CD4-positive, alpha-beta T cell (primary cell): ENCODE measurements at regions not wholly inside any gene's neighbourhood (a gene's known extent, or its start where the extent isn't known, plus 50 kb on each side); places are given as distances from the start of the nearest gene placed in this dataset.

Experiments used
- ATAC-seq: fragments of 200-7000 bp; cut with Tn5 transposase; one replicate; pipeline ENCODE4 v1.10.0; 2022; ENCODE audit warnings: mild to moderate bottlenecking; ENCODE audit not compliant: poor library complexity
- CTCF ChIA-PET: fragments of 350-600 bp; sonication (Branson Sonifier 250); formaldehyde crosslinking; loops from one replicate; lab custom pipeline; 2021; ENCODE audit warnings: antibody characterized with exemption, inconsistent platforms; lab: Charles Lee
- POLR2A ChIA-PET: fragments of 350-600 bp; sonication (Branson Sonifier 250); formaldehyde crosslinking; loops from one replicate; lab custom pipeline; 2021; ENCODE audit warnings: antibody characterized with exemption, inconsistent platforms; lab: Charles Lee
- DNase-seq, 14 experiments: peaks; one replicate each; pipeline ENCODE4 v3.0.0-alpha.2; 2013 to 2020; ENCODE audit warnings: mixed read lengths in 2 of 14
- H3K27ac ChIP-seq, 2 donors: one replicate each; pipeline versions ENCODE4 v1.5.1 to v1.7.0; 2013; ENCODE audit warnings: low read length in 2 of 2, low read depth in 1 of 2, mild to moderate bottlenecking in 1 of 2
- H3K27me3 ChIP-seq, 2 experiments: 1 replicate in 1 of 2; 2 replicates in 1 of 2; pipeline versions ENCODE4 v1.6.1 to v1.7.0; 2013; ENCODE audit warnings: low read length in 2 of 2, control low read depth in 1 of 2, mild to moderate bottlenecking in 1 of 2, moderate library complexity in 1 of 2; ENCODE audit not compliant: insufficient read depth in 2 of 2, control insufficient read depth in 1 of 2
- H3K36me3 ChIP-seq: one replicate; pipeline ENCODE4 v1.6.1; 2013; ENCODE audit warnings: low read length, control low read depth; ENCODE audit not compliant: insufficient read depth
- H3K4me1 ChIP-seq: one replicate; pipeline ENCODE4 v1.6.1; 2013; ENCODE audit warnings: low read length, control low read depth; ENCODE audit not compliant: insufficient read depth
- H3K4me3 ChIP-seq: one replicate; pipeline ENCODE4 v1.5.1; 2013; ENCODE audit warnings: mild to moderate bottlenecking, low read length, moderate library complexity
- H3K9me3 ChIP-seq, 2 experiments: 1 replicate in 1 of 2; 2 replicates in 1 of 2; pipeline versions ENCODE4 v1.6.1 to v1.7.0; 2013; ENCODE audit warnings: low read length in 2 of 2, mild to moderate bottlenecking in 2 of 2, control low read depth in 1 of 2, moderate library complexity in 1 of 2; ENCODE audit not compliant: control insufficient read depth in 1 of 2, insufficient read depth in 1 of 2
- H3K27ac Mint-ChIP-seq: one replicate; pipeline ENCODE4 v1.8.0; 2020; ENCODE audit warnings: mixed read lengths
- H3K27me3 Mint-ChIP-seq: one replicate; pipeline ENCODE4 v1.8.0; 2021; ENCODE audit warnings: mixed read lengths
- H3K36me3 Mint-ChIP-seq: one replicate; pipeline ENCODE4 v1.8.0; 2021; ENCODE audit warnings: low read depth, mixed read lengths
- H3K4me1 Mint-ChIP-seq: one replicate; pipeline ENCODE4 v1.8.0; 2021; ENCODE audit warnings: low read depth, mixed read lengths
- H3K4me3 Mint-ChIP-seq: one replicate; pipeline ENCODE4 v1.8.0; 2020; ENCODE audit warnings: mild to moderate bottlenecking, mixed read lengths
- H3K9me3 Mint-ChIP-seq: one replicate; pipeline ENCODE4 v1.8.0; 2020; ENCODE audit warnings: mixed read lengths
- CTCF ChIP-seq: fragments of 200-600 bp; IDR thresholded peaks from one replicate; pipeline ENCODE4 v1.8.0; 2022; ENCODE audit warnings: antibody characterized with exemption, mild to moderate bottlenecking
- intact Hi-C, 2 experiments: fragments of 100-400 bp; cut with DNase I in 1 of 2; cut with micrococcal nuclease in 1 of 2; formaldehyde crosslinking; loops; one replicate each; pipeline versions ENCODE4 v1.15.1 to v1.9.0; 2023 to 2025; cut with DNase I, micrococcal nuclease

GRCh38 chr2:125240870-125241269 is 1215.8 kb downstream of the CNTNAP5 start:
- Mint-ChIP-seq H3K36me3 (no peaks in the 10 kb centered on the region), H3K9me3 (peaks cover 8% of the 10 kb centered on the region), H3K4me1 (no peaks in the 10 kb centered on the region), H3K4me3 (no peak overlapping the region), H3K27ac (no peak overlapping the region), H3K27me3 (no peaks in the 10 kb centered on the region)
- Histone ChIP-seq H3K27ac (no peak overlapping the region), H3K27me3 (no peaks in the 10 kb centered on the region), H3K4me1 (no peaks in the 10 kb centered on the region), H3K9me3 (no peaks in the 10 kb centered on the region), H3K36me3 (no peaks in the 10 kb centered on the region), H3K4me3 (no peak overlapping the region)
- ChIA-PET CTCF (no interaction called here), POLR2A (no interaction called here)
- intact Hi-C loops, result no loop called here
- DNase-seq (no peak), ATAC-seq (no peak)
- TF ChIP-seq CTCF, result no peak

DNA sequence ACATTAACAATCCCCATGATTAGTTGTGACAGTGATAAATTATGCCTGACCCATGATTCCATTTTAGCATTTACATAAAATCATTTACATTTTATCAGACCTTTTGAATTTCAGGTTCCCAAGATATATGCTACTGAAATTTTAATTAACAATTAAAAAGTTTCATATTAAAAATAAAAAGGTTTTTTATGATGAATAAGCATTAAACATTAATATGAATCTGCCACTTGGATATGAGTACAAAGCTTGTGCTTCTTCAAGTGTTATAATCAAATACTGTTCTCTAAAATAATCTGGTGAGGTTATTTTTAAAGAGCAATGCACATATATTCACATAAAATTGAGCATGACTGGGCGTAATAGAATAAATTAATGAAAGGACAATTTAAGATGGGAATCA is 1218.0 kb downstream of the CNTNAP5 start:
- H3K4me3 ChIP-seq, result no peak overlapping the region
- POLR2A ChIA-PET, result no interaction called here

GRCh38 chr2:125254010-125254409 is 1228.9 kb downstream of the CNTNAP5 start:
- ATAC-seq (no peak), DNase-seq (no peak)
- H3K27ac ChIP-seq, result no peak overlapping the region
- H3K4me1 ChIP-seq, result no peaks in the 10 kb centered on the region
- H3K4me3 Mint-ChIP-seq, result no peak overlapping the region
- no peak for TF ChIP-seq CTCF
- H3K9me3 Mint-ChIP-seq, result peaks cover 2% of the 10 kb centered on the region
- intact Hi-C loops, result no loop called here
- no peak overlapping the region for H3K4me3 ChIP-seq
- no peak overlapping the region for H3K27ac Mint-ChIP-seq
- no peaks in the 10 kb centered on the region for H3K9me3 ChIP-seq
- no peaks in the 10 kb centered on the region for H3K27me3 ChIP-seq
- no peaks in the 10 kb centered on the region for H3K36me3 ChIP-seq
- H3K36me3 Mint-ChIP-seq, result no peaks in the 10 kb centered on the region
- ChIA-PET POLR2A (no interaction called here), CTCF (no interaction called here)
- no peaks in the 10 kb centered on the region for H3K27me3 Mint-ChIP-seq
- H3K4me1 Mint-ChIP-seq, result no peaks in the 10 kb centered on the region

More for the DNA sequence above, 1218.0 kb downstream of the CNTNAP5 start:
- H3K9me3 Mint-ChIP-seq, result peaks cover 6% of the 10 kb centered on the region
- Histone ChIP-seq H3K27ac (no peak overlapping the region), H3K4me1 (no peaks in the 10 kb centered on the region), H3K27me3 (no peaks in the 10 kb centered on the region), H3K36me3 (no peaks in the 10 kb centered on the region), H3K9me3 (no peaks in the 10 kb centered on the region)
- H3K27me3 Mint-ChIP-seq, result no peaks in the 10 kb centered on the region
- intact Hi-C loops, result no loop called here
- no peak overlapping the region for H3K27ac Mint-ChIP-seq
- ATAC-seq (no peak), DNase-seq (no peak)
- CTCF ChIA-PET, result no interaction called here
- H3K4me3 Mint-ChIP-seq, result no peak overlapping the region
- no peaks in the 10 kb centered on the region for H3K36me3 Mint-ChIP-seq
- no peaks in the 10 kb centered on the region for H3K4me1 Mint-ChIP-seq
- TF ChIP-seq CTCF, result no peak
